H9 (cell line): ENCODE measurements at regions not wholly inside any gene's neighbourhood (a gene's known extent, or its start where the extent isn't known, plus 50 kb on each side); places are given as distances from the start of the nearest gene placed in this dataset.

Experiments
- DNase-seq: peaks from one replicate; pipeline ENCODE4 v3.0.0-alpha.2; 2017
- H2AFZ ChIP-seq: one replicate; pipeline ENCODE4 v1.6.1; 2013; ENCODE audit warnings: mild to moderate bottlenecking, low read length, control low read depth, moderate library complexity
- H2AK5ac ChIP-seq: 2 replicates; pipeline ENCODE4 v1.6.1; 2013; ENCODE audit warnings: low read length, control low read depth, mixed read lengths; ENCODE audit not compliant: insufficient read length
- H2BK120ac ChIP-seq: one replicate; pipeline ENCODE4 v1.6.1; 2013; ENCODE audit warnings: low read depth, mild to moderate bottlenecking, low read length, control low read depth, inconsistent platforms; ENCODE audit not compliant: poor library complexity, severe bottlenecking
- H2BK12ac ChIP-seq: 2 replicates; pipeline ENCODE4 v1.6.1; 2013; ENCODE audit warnings: low read length, control low read depth, mixed read lengths, low read depth; ENCODE audit not compliant: insufficient read length
- H2BK15ac ChIP-seq: 2 replicates; pipeline ENCODE4 v1.6.1; 2013; ENCODE audit warnings: low read depth, low read length, control low read depth
- H2BK20ac ChIP-seq: one replicate; pipeline ENCODE4 v1.6.1; 2013; ENCODE audit warnings: low read depth, mild to moderate bottlenecking, low read length, control low read depth, inconsistent platforms; ENCODE audit not compliant: poor library complexity, severe bottlenecking
- H2BK5ac ChIP-seq: 2 replicates; pipeline ENCODE4 v1.6.1; 2013; ENCODE audit warnings: low read length, control low read depth, mixed read lengths; ENCODE audit not compliant: insufficient read length
- H3K14ac ChIP-seq: 2 replicates; pipeline ENCODE4 v1.6.1; 2013; ENCODE audit warnings: low read length, control low read depth; ENCODE audit not compliant: insufficient read depth
- H3K18ac ChIP-seq: 2 replicates; pipeline ENCODE4 v1.6.1; 2013; ENCODE audit warnings: low read depth, mild to moderate bottlenecking, mixed read lengths, low read length, control low read depth; ENCODE audit not compliant: insufficient read length
- H3K23ac ChIP-seq: 2 replicates; pipeline ENCODE4 v1.6.1; 2013; ENCODE audit warnings: low read length, control low read depth, mixed read lengths, low read depth; ENCODE audit not compliant: insufficient read length
- H3K23me2 ChIP-seq: 2 replicates; pipeline ENCODE4 v1.6.1; 2013; ENCODE audit warnings: low read depth, mild to moderate bottlenecking, mixed read lengths, low read length, control low read depth; ENCODE audit not compliant: insufficient read length, poor library complexity, severe bottlenecking
- H3K27ac ChIP-seq: 2 replicates; pipeline ENCODE4 v1.5.1; 2013; ENCODE audit warnings: low read length, control low read depth, mixed read lengths, low read depth; ENCODE audit not compliant: insufficient read length
- H3K27me3 ChIP-seq: 2 replicates; pipeline ENCODE4 v1.6.1; 2013; ENCODE audit warnings: low read length, control low read depth, inconsistent platforms; ENCODE audit not compliant: insufficient read depth
- H3K4ac ChIP-seq: 2 replicates; pipeline ENCODE4 v1.6.1; 2013; ENCODE audit warnings: low read depth, mild to moderate bottlenecking, control low read depth, inconsistent platforms, low read length, moderate library complexity
- H3K4me1 ChIP-seq: 2 replicates; pipeline ENCODE4 v1.6.1; 2013; ENCODE audit warnings: low read length, control low read depth, inconsistent platforms; ENCODE audit not compliant: insufficient read depth
- H3K4me2 ChIP-seq: 2 replicates; pipeline ENCODE4 v1.6.1; 2013; ENCODE audit warnings: low read length, control low read depth, mixed read lengths; ENCODE audit not compliant: insufficient read length, insufficient read depth
- H3K56ac ChIP-seq: 2 replicates; pipeline ENCODE4 v1.6.1; 2013; ENCODE audit warnings: low read depth, mild to moderate bottlenecking, mixed read lengths, low read length, control low read depth; ENCODE audit not compliant: insufficient read length
- H3K79me1 ChIP-seq: 2 replicates; pipeline ENCODE4 v1.6.1; 2013; ENCODE audit warnings: low read depth, mild to moderate bottlenecking, moderate library complexity, low read length, control low read depth, inconsistent platforms; ENCODE audit not compliant: insufficient read depth, poor library complexity, severe bottlenecking
- H3K79me2 ChIP-seq: 2 replicates; pipeline ENCODE4 v1.6.1; 2013; ENCODE audit warnings: low read length, control low read depth, inconsistent platforms; ENCODE audit not compliant: insufficient read depth
- H3K9ac ChIP-seq: 2 replicates; pipeline ENCODE4 v1.6.1; 2013; ENCODE audit warnings: low read length, control low read depth, mixed read lengths; ENCODE audit not compliant: insufficient read length; ENCODE audit errors: extremely low read depth
- H3K9me3 ChIP-seq: one replicate; pipeline ENCODE4 v1.6.1; 2013; ENCODE audit warnings: low read depth, low read length, inconsistent platforms; ENCODE audit not compliant: control insufficient read depth
- H3T11ph ChIP-seq: one replicate; pipeline ENCODE4 v1.6.1; 2013; ENCODE audit warnings: mild to moderate bottlenecking, low read length, control low read depth, inconsistent platforms
- H4K20me1 ChIP-seq: one replicate; pipeline ENCODE4 v1.6.1; 2013; ENCODE audit not compliant: control insufficient read depth, insufficient read length, insufficient read depth
- H4K5ac ChIP-seq: 2 replicates; pipeline ENCODE4 v1.6.1; 2013; ENCODE audit warnings: low read depth, mild to moderate bottlenecking, mixed read lengths, low read length, control low read depth; ENCODE audit not compliant: insufficient read length
- H4K8ac ChIP-seq: replicated peaks from 2 replicates; pipeline ENCODE4 v1.6.1; 2013; ENCODE audit warnings: low read length, control low read depth, mixed read lengths, low read depth; ENCODE audit not compliant: insufficient read length
- H4K91ac ChIP-seq: 2 replicates; pipeline ENCODE4 v1.6.1; 2013; ENCODE audit warnings: low read depth, mild to moderate bottlenecking, moderate library complexity, mixed read lengths, low read length, control low read depth; ENCODE audit not compliant: insufficient read length
- H3K27ac Mint-ChIP-seq, 3 experiments: 2 replicates in 2 of 3; 3 replicates in 1 of 3; pipeline ENCODE4 v1.8.0; 2020 to 2021; ENCODE audit warnings: mixed read lengths in 3 of 3, mild to moderate bottlenecking in 1 of 3, moderate library complexity in 1 of 3
- H3K27me3 Mint-ChIP-seq: 2 replicates; pipeline ENCODE4 v1.8.0; 2021; ENCODE audit warnings: low read depth, mild to moderate bottlenecking, moderate library complexity, mixed read lengths
- H3K36me3 Mint-ChIP-seq, 3 experiments: 2 replicates in 2 of 3; 3 replicates in 1 of 3; pipeline ENCODE4 v1.8.0; 2020 to 2021; ENCODE audit warnings: low read depth in 3 of 3, mixed read lengths in 3 of 3; ENCODE audit not compliant: insufficient read depth in 1 of 3
- H3K4me1 Mint-ChIP-seq, 2 experiments: 2 replicates each; pipeline ENCODE4 v1.8.0; 2020; ENCODE audit warnings: mixed read lengths in 2 of 2
- H3K4me3 Mint-ChIP-seq, 2 experiments: 2 replicates in 1 of 2; 3 replicates in 1 of 2; pipeline ENCODE4 v1.8.0; 2020 to 2021; ENCODE audit warnings: mild to moderate bottlenecking in 2 of 2, mixed read lengths in 2 of 2, moderate library complexity in 1 of 2
- H3K9me3 Mint-ChIP-seq, 2 experiments: 2 replicates in 1 of 2; 3 replicates in 1 of 2; pipeline ENCODE4 v1.8.0; 2020; ENCODE audit warnings: mild to moderate bottlenecking in 2 of 2, mixed read lengths in 2 of 2, moderate library complexity in 1 of 2
- WGBS: extraction: QIAGEN DNeasy Blood & Tissue Kit; methylation state at CpG from one replicate; pipeline ENCODE4 v1.1.7; 2013; ENCODE audit warnings: missing lambda C conversion rate, low lambda C conversion rate, mixed read lengths; ENCODE audit not compliant: insufficient read length; ENCODE audit errors: extremely low coverage; 5-methylcytosine and 5-hydroxymethylcytosine counted together
- TF ChIP-seq, protein P1 (sequence below): fragments of 200-600 bp; sonication (generic); conservative IDR thresholded peaks from 3 replicates; pipeline ENCODE4 v1.8.0; 2021; ENCODE audit warnings: antibody characterized with exemption, mild to moderate bottlenecking

- H3K4ac ChIP-seq, result no peak overlapping the region
- H2BK12ac ChIP-seq, result no peak overlapping the region
- H3K27ac ChIP-seq, result no peak overlapping the region
- no peaks in the 10 kb centered on the region for H3K23me2 ChIP-seq
- no peak overlapping the region for H3K18ac ChIP-seq
- no peak overlapping the region for H4K8ac ChIP-seq
- TF ChIP-seq, protein P1, sequence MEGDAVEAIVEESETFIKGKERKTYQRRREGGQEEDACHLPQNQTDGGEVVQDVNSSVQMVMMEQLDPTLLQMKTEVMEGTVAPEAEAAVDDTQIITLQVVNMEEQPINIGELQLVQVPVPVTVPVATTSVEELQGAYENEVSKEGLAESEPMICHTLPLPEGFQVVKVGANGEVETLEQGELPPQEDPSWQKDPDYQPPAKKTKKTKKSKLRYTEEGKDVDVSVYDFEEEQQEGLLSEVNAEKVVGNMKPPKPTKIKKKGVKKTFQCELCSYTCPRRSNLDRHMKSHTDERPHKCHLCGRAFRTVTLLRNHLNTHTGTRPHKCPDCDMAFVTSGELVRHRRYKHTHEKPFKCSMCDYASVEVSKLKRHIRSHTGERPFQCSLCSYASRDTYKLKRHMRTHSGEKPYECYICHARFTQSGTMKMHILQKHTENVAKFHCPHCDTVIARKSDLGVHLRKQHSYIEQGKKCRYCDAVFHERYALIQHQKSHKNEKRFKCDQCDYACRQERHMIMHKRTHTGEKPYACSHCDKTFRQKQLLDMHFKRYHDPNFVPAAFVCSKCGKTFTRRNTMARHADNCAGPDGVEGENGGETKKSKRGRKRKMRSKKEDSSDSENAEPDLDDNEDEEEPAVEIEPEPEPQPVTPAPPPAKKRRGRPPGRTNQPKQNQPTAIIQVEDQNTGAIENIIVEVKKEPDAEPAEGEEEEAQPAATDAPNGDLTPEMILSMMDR, result no peak
- H4K20me1 ChIP-seq, result peaks cover 4% of the 10 kb centered on the region
- H3K27me3 Mint-ChIP-seq, result peaks cover 2% of the 10 kb centered on the region
- H2AFZ ChIP-seq, result no peak overlapping the region
- H3K4me1 ChIP-seq, result no peaks in the 10 kb centered on the region
- no peaks in the 10 kb centered on the region; a peak in 1 of 7 replicates for H3K36me3 Mint-ChIP-seq
- no peak overlapping the region; a peak in 1 of 7 replicates for H3K27ac Mint-ChIP-seq
- no peak overlapping the region for H2AK5ac ChIP-seq
- peak overlapping the region; percentile 63; the same call in 1 of the 2 replicates for H3K14ac ChIP-seq
- H3T11ph ChIP-seq, result no peak overlapping the region
- H2BK120ac ChIP-seq, result no peak overlapping the region
- H3K9me3 ChIP-seq, result no peaks in the 10 kb centered on the region
- H3K27me3 ChIP-seq, result no peaks in the 10 kb centered on the region
- H3K56ac ChIP-seq, result no peak overlapping the region
- H3K9ac ChIP-seq, result no peak overlapping the region
- no peak overlapping the region for H3K4me3 Mint-ChIP-seq
- peak; percentile 78 for DNase-seq
- no peak overlapping the region for H3K4me2 ChIP-seq
- no peak overlapping the region for H2BK20ac ChIP-seq
- no peaks in the 10 kb centered on the region for H3K79me2 ChIP-seq
- no peak overlapping the region for H4K5ac ChIP-seq
- H2BK15ac ChIP-seq, result no peak overlapping the region
- H3K23ac ChIP-seq, result no peak overlapping the region
- no peaks in the 10 kb centered on the region for H3K9me3 Mint-ChIP-seq
- no CpG with 5 or more reads among the region's 6 CpGs for WGBS
- H2BK5ac ChIP-seq, result no peak overlapping the region
- no peak overlapping the region for H4K91ac ChIP-seq
- peaks cover 24 to 30% of the 10 kb centered on the region in 2 experiments for H3K4me1 Mint-ChIP-seq
- no peaks in the 10 kb centered on the region for H3K79me1 ChIP-seq
These were observed 149.1 kb downstream of the FCRL5 start for GRCh38 chr1:157403203-157403602.
